ENCODE measurements at regions not wholly inside any gene's neighbourhood (a gene's known extent, or its start where the extent isn't known, plus 50 kb on each side); places are given as distances from the start of the nearest gene placed in this dataset.
A peak's percentile ranks its signal among the peaks of the same experiment; 100 is the strongest.

- H3K36me3 Mint-ChIP-seq, result no peaks in the 10 kb centered on the region
- peaks cover 19% of the 10 kb centered on the region for H3K27me3 Mint-ChIP-seq
- H3K27ac Mint-ChIP-seq, result no peak overlapping the region
- no peak overlapping the region for H3K4me3 Mint-ChIP-seq
- peaks cover 0 to 8% (median 7%) of the 10 kb centered on the region in 3 donors for H3K4me1 Mint-ChIP-seq
- H3K9me3 Mint-ChIP-seq, result peaks cover 0 to 2% (median 0%) of the 10 kb centered on the region in 3 donors
Measured at GRCh38 chr9:99366183-99366582, 144.1 kb downstream of the SEC61B start.

- no peak overlapping the region for H3K4me3 Mint-ChIP-seq
Measured at GRCh38 chr9:99366621-99367020, 144.5 kb downstream of the SEC61B start.

DNA sequence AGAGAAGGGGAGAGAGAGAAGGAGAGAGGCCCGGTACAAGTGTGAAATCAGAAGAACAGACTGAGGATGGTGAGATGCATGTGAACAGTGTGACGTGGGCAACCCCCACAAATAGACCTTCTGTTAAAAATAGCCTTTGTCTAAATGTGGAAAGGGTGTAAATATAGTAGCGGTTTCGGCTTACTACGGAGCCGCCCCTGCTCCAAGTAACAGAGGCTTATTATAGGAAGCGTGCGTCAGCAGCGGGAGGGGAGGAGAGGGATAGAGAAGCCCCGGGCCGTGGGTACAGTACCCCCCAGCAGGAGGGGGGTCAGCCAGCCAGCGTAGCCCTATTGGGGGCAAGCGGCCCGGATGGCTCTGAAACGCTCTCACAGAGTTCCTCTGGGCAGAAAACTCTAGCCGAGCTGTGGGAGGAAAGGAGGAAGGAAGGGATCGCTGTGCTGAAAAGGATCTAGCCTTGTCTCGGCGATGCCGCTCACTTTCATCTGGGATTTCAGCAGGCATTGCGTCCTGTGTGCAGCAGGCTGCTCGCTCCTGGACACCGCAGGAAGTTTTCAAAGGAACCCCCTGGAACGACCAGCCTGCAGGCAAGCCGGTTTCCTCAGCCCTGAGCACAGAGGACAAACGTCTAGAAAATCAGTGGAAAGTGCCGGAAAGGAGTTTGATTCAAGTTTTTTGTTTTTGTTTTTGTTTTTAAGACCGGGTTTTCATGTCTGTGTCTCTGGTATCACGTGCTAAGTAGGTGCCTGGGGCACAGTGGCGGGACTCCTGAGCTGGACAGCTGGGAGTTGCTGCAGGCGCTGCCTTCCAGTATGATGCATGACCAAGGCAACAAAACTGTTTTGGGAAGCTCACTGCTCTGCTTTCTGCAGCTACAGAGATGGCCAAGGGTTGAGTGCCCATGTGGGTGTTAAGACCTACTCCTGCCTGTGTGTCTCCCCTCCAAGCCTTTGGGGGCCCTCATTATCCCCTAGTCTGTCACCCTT is 146.6 kb downstream of the SEC61B start:
- Mint-ChIP-seq H3K27me3 (peaks cover 14% of the 10 kb centered on the region), H3K4me3 (peak overlapping the region in 2 of 4 donors; percentile 43 to 90), H3K9me3 (peaks cover 0 to 2% (median 0%) of the 10 kb centered on the region in 3 donors), H3K4me1 (peaks cover 0 to 8% (median 7%) of the 10 kb centered on the region in 3 donors), H3K27ac (peak overlapping the region in 1 of 3 donors; percentile 74), H3K36me3 (no peaks in the 10 kb centered on the region)

More at GRCh38 chr9:99366621-99367020, 144.5 kb downstream of the SEC61B start:
- H3K27me3 Mint-ChIP-seq, result peaks cover 16% of the 10 kb centered on the region
- no peak overlapping the region for H3K27ac Mint-ChIP-seq
- H3K36me3 Mint-ChIP-seq, result no peaks in the 10 kb centered on the region
- peaks cover 0 to 8% (median 7%) of the 10 kb centered on the region in 3 donors for H3K4me1 Mint-ChIP-seq
- peaks cover 0 to 2% (median 0%) of the 10 kb centered on the region in 3 donors for H3K9me3 Mint-ChIP-seq

DNA sequence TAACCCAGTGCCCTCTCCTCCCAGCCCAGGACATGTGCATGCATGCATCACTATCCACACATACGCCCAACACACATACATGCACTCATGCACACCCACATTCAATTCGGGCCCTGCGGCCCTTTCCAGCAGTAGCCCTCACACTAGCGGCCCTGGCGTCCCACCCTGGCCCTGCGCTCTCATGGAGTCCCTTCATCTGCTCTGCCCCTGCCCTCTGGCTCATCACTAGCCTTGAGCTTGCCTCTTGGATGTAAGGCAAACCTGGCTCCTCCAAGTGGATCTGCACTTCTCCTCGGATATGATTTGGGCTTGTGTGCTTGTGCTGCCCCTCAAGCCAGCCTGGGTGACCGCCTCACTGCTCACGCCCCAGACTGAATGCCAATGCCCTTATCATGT is 147.2 kb downstream of the SEC61B start:
- H3K27me3 Mint-ChIP-seq, result peaks cover 14% of the 10 kb centered on the region
- H3K36me3 Mint-ChIP-seq, result no peaks in the 10 kb centered on the region
- H3K4me3 Mint-ChIP-seq, result peak overlapping the region in 1 of 4 donors; percentile 63
- peaks cover 0 to 2% (median 0%) of the 10 kb centered on the region in 3 donors for H3K9me3 Mint-ChIP-seq
- H3K4me1 Mint-ChIP-seq, result peaks cover 0 to 8% (median 7%) of the 10 kb centered on the region in 3 donors
- no peak overlapping the region for H3K27ac Mint-ChIP-seq

DNA sequence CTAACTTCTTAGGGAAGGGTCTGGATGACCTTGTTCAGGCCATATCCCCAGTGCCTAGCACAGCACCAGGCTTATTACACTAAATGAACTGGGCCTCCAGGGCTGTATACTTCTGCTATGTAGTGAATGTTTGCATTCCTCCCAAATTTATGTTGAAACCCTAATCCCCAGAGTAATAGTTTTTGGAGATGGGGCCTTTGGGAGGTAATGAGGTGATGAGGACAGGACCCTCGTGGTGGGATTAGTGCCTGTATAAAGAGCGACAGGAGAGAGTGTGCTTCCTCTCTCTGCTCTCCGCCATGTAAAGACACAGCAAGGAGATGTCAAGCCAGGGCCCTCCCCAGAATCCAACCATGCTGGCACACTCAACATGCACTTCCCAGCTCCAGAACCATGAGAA is 148.3 kb downstream of the SEC61B start:
- peaks cover 0 to 8% (median 7%) of the 10 kb centered on the region in 3 donors for H3K4me1 Mint-ChIP-seq
- no peaks in the 10 kb centered on the region for H3K36me3 Mint-ChIP-seq
- H3K27ac Mint-ChIP-seq, result no peak overlapping the region
- H3K4me3 Mint-ChIP-seq, result no peak overlapping the region
- H3K27me3 Mint-ChIP-seq, result peaks cover 14% of the 10 kb centered on the region
- peaks cover 0 to 2% (median 0%) of the 10 kb centered on the region in 3 donors for H3K9me3 Mint-ChIP-seq

DNA sequence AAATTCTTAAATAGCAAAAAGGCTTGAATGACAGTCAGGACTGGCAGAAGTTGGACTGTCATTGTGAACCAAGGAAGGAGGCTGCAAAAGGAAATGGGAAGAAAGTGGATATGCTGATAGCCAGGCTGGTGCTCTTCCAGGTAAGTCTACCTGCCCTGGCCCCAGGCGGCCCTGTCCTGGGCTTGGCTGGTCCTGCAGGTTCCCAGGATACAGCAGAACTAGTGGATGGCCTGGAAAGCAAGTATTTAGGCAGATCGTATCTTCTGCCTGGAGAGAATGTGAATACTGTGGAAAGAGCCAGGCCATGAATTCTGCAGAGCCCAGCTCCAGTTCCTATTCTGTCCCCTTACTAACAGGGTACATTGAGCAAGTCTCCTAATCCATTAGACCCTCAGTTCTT is 149.3 kb downstream of the SEC61B start:
- no peaks in the 10 kb centered on the region for H3K9me3 Mint-ChIP-seq
- peaks cover 14% of the 10 kb centered on the region for H3K27me3 Mint-ChIP-seq
- no peaks in the 10 kb centered on the region for H3K36me3 Mint-ChIP-seq
- H3K4me1 Mint-ChIP-seq, result peaks cover 0 to 8% (median 7%) of the 10 kb centered on the region in 3 donors
- H3K27ac Mint-ChIP-seq, result no peak overlapping the region
- H3K4me3 Mint-ChIP-seq, result no peak overlapping the region

GRCh38 chr9:99373912-99374311 is 151.8 kb downstream of the SEC61B start:
- Mint-ChIP-seq H3K27ac (no peak overlapping the region), H3K27me3 (peaks cover 4% of the 10 kb centered on the region), H3K9me3 (no peaks in the 10 kb centered on the region), H3K4me3 (no peak overlapping the region), H3K4me1 (peaks cover 0 to under 1% (median 0%) of the 10 kb centered on the region in 3 donors), H3K36me3 (no peaks in the 10 kb centered on the region)

GRCh38 chr9:99374793-99375192 is 152.7 kb downstream of the SEC61B start:
- Mint-ChIP-seq H3K36me3 (no peaks in the 10 kb centered on the region), H3K27me3 (no peaks in the 10 kb centered on the region), H3K4me3 (no peak overlapping the region), H3K9me3 (no peaks in the 10 kb centered on the region), H3K4me1 (no peaks in the 10 kb centered on the region), H3K27ac (no peak overlapping the region)

- H3K4me1 Mint-ChIP-seq, result no peaks in the 10 kb centered on the region
- H3K4me3 Mint-ChIP-seq, result no peak overlapping the region
- H3K27ac Mint-ChIP-seq, result peak overlapping the region in 1 of 3 donors; percentile 52
- H3K27me3 Mint-ChIP-seq, result no peaks in the 10 kb centered on the region
- H3K9me3 Mint-ChIP-seq, result no peaks in the 10 kb centered on the region
- H3K36me3 Mint-ChIP-seq, result no peaks in the 10 kb centered on the region
Measured at GRCh38 chr9:99375481-99375880, 153.4 kb downstream of the SEC61B start.

DNA sequence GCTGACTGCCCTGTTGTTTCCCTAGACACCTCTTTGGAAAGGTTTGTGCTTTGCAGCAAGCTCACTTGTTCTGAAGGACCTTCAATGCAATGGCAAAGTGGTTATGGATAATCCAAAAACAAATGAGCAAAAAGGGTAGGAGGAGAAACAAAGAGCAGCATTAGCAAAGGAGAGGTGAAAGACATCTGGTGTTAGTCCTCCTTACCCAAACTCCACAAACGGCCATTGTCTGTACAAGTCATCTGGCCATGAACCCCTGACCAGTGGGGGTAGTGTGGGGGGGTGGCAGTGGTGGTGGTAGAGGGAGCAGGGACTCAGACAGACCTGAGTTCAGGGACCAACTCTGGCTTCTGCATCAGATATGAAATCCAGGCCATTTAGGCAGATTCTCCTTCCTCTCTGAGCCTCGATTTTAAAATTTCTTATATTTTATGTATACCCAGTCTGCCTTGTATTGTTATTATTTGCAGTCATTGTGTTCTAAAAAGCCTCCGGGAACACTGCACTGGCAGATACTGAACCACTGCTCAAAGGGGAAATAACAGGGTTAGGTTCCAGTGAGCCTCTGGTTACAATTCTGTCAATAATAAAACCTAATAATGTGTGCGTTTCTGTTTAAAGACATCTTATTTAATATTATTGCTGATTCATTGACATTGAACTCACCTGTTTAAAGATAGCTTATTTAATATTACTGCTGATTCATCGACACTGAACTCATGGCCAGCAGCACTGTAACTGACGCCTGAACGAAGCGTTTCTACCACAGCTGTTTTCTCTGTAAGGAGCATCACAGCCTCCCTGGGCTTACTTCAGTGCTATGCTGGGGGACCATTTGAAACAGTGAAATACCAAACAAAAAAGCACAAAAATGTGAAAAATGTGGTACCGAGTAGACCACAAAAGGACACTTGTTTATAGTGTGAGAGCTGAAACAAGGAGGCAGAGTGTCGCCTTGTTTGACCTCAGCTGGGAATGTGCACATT is 156.0 kb downstream of the SEC61B start:
- Mint-ChIP-seq H3K4me3 (no peak overlapping the region), H3K9me3 (no peaks in the 10 kb centered on the region), H3K27ac (no peak overlapping the region), H3K27me3 (no peaks in the 10 kb centered on the region), H3K4me1 (no peaks in the 10 kb centered on the region), H3K36me3 (peaks cover 1% of the 10 kb centered on the region)

DNA sequence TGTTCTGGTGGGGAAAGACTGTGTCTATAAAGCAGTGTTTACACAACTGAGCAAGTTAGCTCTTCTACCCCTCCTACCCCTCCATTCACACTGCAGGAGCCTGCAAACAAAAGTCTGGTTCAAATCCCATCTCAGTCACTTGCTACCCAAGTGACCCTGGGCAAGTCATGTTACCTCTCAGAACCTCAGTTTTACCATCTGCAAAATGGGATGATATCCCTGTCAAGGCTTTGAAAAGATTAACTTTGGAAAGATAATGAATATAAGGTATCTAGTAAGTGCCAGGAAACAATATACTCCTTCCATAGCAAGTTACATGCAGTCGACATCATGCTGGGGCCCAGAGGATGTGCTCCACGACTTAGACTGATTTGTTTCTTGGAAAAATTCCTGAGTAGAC is 161.5 kb downstream of the SEC61B start:
- Mint-ChIP-seq H3K4me3 (no peak overlapping the region), H3K9me3 (no peaks in the 10 kb centered on the region), H3K36me3 (peaks cover 1% of the 10 kb centered on the region), H3K27ac (no peak overlapping the region), H3K4me1 (no peaks in the 10 kb centered on the region), H3K27me3 (peaks cover 1% of the 10 kb centered on the region)

DNA sequence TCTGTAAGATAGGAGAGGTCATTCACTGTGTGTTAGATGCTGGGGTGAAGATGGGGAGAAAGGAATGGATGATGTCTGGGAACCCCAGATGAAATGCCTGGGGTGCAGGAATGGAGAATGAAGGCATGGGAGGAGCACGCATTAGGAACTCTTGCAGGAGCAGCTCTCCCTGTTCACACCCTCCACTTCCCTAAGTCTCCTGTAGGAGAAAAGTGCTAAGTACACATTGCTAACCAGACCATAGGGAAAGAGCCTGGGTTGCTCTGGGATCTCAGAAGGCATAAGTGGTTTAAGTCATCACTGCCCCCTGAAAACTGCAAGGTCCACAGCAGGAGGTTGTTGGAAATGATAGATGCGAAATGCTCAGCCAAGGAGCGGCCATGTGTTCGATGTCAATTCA is 163.1 kb downstream of the SEC61B start:
- H3K27me3 Mint-ChIP-seq, result peaks cover 1% of the 10 kb centered on the region
- peaks cover 1% of the 10 kb centered on the region for H3K36me3 Mint-ChIP-seq
- no peaks in the 10 kb centered on the region for H3K9me3 Mint-ChIP-seq
- no peak overlapping the region for H3K4me3 Mint-ChIP-seq
- H3K4me1 Mint-ChIP-seq, result no peaks in the 10 kb centered on the region
- no peak overlapping the region for H3K27ac Mint-ChIP-seq

GRCh38 chr9:99385814-99386279 is 163.8 kb downstream of the SEC61B start:
- no peaks in the 10 kb centered on the region for H3K36me3 Mint-ChIP-seq
- no peaks in the 10 kb centered on the region for H3K9me3 Mint-ChIP-seq
- no peaks in the 10 kb centered on the region for H3K4me1 Mint-ChIP-seq
- H3K27ac Mint-ChIP-seq, result peak overlapping the region in 1 of 3 donors; percentile 20
- no peak overlapping the region for H3K4me3 Mint-ChIP-seq
- H3K27me3 Mint-ChIP-seq, result peaks cover 1% of the 10 kb centered on the region

DNA sequence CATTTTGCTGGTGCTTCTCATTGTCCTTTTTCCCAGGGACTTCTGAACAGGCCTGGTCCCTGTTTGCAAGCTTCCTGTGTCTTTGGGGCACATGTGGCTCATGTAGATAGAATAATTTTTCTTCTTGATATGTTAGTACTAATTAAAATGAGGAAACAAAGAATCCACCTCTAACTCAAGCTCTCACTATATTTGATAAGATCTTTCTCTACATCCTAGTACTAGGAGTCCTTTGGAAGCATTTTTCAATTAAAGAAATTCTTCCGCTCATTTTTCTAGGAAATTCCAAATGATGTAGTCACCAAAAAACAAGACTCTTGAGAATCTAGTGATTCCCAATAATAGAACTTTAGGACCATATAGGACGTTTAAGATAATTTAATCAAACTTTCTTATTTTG is 165.3 kb downstream of the SEC61B start:
- H3K27ac Mint-ChIP-seq, result no peak overlapping the region
- no peaks in the 10 kb centered on the region for H3K4me1 Mint-ChIP-seq
- no peaks in the 10 kb centered on the region for H3K9me3 Mint-ChIP-seq
- peaks cover 1% of the 10 kb centered on the region for H3K27me3 Mint-ChIP-seq
- H3K4me3 Mint-ChIP-seq, result no peak overlapping the region
- no peaks in the 10 kb centered on the region for H3K36me3 Mint-ChIP-seq

Measured in IgD-negative memory B cell (primary cell).